MM.1S (cell line): ENCODE measurements at regions not wholly inside any gene's neighbourhood (a gene's known extent, or its start where the extent isn't known, plus 50 kb on each side); places are given as distances from the start of the nearest gene placed in this dataset.

Experiments
- DNase-seq: peaks from one replicate; pipeline ENCODE4 v3.0.0-alpha.2; 2015
- H2AFZ ChIP-seq: fragments of 300-600 bp; sonication (generic); 2 replicates; pipeline ENCODE4 v1.6.0; 2016; ENCODE audit warnings: antibody characterized with exemption, low read length
- H3F3A ChIP-seq: fragments of 300-600 bp; sonication (generic); 2 replicates; pipeline ENCODE4 v1.6.1; 2016; ENCODE audit warnings: mild to moderate bottlenecking, antibody characterized with exemption, low read length, moderate library complexity, mixed read lengths; ENCODE audit not compliant: insufficient read depth
- H3K27ac ChIP-seq: fragments of 300-600 bp; sonication (generic); 2 replicates; pipeline ENCODE4 v1.5.1; 2016; ENCODE audit warnings: mild to moderate bottlenecking, low read length
- H3K27me3 ChIP-seq: fragments of 300-600 bp; sonication (generic); replicated peaks from 2 replicates; pipeline ENCODE4 v1.6.0; 2016; ENCODE audit warnings: low read length; ENCODE audit not compliant: insufficient read depth
- H3K36me3 ChIP-seq: fragments of 300-600 bp; sonication (generic); replicated peaks from 2 replicates; pipeline ENCODE4 v1.6.1; 2016; ENCODE audit warnings: mild to moderate bottlenecking, low read length, mixed read lengths; ENCODE audit not compliant: insufficient read depth
- H3K4me1 ChIP-seq: fragments of 300-600 bp; sonication (generic); 2 replicates; pipeline ENCODE4 v1.6.1; 2016; ENCODE audit warnings: low read length, mixed read lengths
- H3K4me2 ChIP-seq: fragments of 300-600 bp; sonication (generic); 2 replicates; pipeline ENCODE4 v1.6.0; 2016; ENCODE audit warnings: low read depth, low read length
- H3K4me3 ChIP-seq: fragments of 300-600 bp; sonication (generic); 2 replicates; pipeline ENCODE4 v1.5.1; 2016; ENCODE audit warnings: low read length, mixed read lengths
- H3K79me2 ChIP-seq: fragments of 300-600 bp; sonication (generic); 2 replicates; pipeline ENCODE4 v1.6.1; 2016; ENCODE audit warnings: mixed run types, low read length, mixed read lengths
- H3K9ac ChIP-seq: fragments of 300-600 bp; sonication (generic); 2 replicates; pipeline ENCODE4 v1.6.1; 2016; ENCODE audit warnings: low read length, mixed read lengths
- H3K9me2 ChIP-seq: fragments of 300-600 bp; sonication (generic); replicated peaks from 2 replicates; pipeline ENCODE4 v1.6.1; 2016; ENCODE audit warnings: mild to moderate bottlenecking, low read length, mixed read lengths; ENCODE audit not compliant: insufficient read depth
- H3K9me3 ChIP-seq: fragments of 300-600 bp; sonication (generic); replicated peaks from 2 replicates; pipeline ENCODE4 v1.6.1; 2016; ENCODE audit warnings: mild to moderate bottlenecking, low read length, mixed read lengths; ENCODE audit not compliant: insufficient read depth
- H4K20me1 ChIP-seq: fragments of 300-600 bp; sonication (generic); 2 replicates; pipeline ENCODE4 v1.6.1; 2016; ENCODE audit warnings: mild to moderate bottlenecking, low read length, moderate library complexity, mixed read lengths; ENCODE audit not compliant: insufficient read depth
- CTCF ChIP-seq: fragments of 300-600 bp; sonication (generic); IDR thresholded peaks from 2 replicates; pipeline ENCODE4 v1.5.1; 2016; ENCODE audit warnings: antibody characterized with exemption, low read length, mixed read lengths
- EZH2 ChIP-seq: fragments of 300-600 bp; sonication (generic); optimal IDR thresholded peaks from 2 replicates; pipeline ENCODE3; 2017; ENCODE audit warnings: low read depth, mild to moderate bottlenecking, antibody characterized with exemption, low read length, mixed read lengths
- EZH2phosphoT487 ChIP-seq: fragments of 300-600 bp; sonication (generic); IDR thresholded peaks from 2 replicates; pipeline ENCODE4 v1.6.1; 2018; ENCODE audit warnings: antibody characterized with exemption, low read length

DNA sequence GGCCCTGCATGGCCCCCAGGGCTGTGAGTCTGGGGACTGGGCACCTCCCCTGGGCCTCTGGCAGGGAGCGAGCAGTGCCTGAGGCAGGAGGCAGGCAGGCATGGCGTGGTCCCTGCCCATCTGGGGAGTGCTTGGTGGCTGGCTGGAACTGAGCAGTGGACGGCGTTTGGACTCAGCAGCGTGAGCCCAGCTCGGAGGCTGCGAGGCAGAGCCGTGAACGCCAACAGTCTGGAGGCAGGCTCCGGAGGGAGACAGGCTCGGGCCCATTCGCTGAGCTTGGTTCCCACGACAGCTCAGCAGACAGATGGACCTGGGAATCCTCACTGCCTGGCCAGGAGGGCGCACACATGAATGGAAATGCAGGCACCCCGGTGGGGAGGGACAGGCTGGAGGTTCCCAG, 160.7 kb upstream of the POU3F1 start:
- no peak for DNase-seq
- no peaks in the 10 kb centered on the region for H3K36me3 ChIP-seq
- no peaks in the 10 kb centered on the region for H3K4me1 ChIP-seq
- H4K20me1 ChIP-seq = no peaks in the 10 kb centered on the region
- no peaks in the 10 kb centered on the region for H3K9me3 ChIP-seq
- no peaks in the 10 kb centered on the region for H3K79me2 ChIP-seq
- H3F3A ChIP-seq = no peaks in the 10 kb centered on the region
- no peak overlapping the region for H3K9ac ChIP-seq
- H3K4me2 ChIP-seq = no peak overlapping the region
- TF ChIP-seq EZH2phosphoT487 = no peak
- no peak for TF ChIP-seq EZH2
- TF ChIP-seq CTCF = no peak
- no peaks in the 10 kb centered on the region; the same call in 1 of the 2 replicates for H3K27me3 ChIP-seq
- H3K4me3 ChIP-seq = no peak overlapping the region
- H3K27ac ChIP-seq = no peak overlapping the region
- no peak overlapping the region for H2AFZ ChIP-seq
- no peaks in the 10 kb centered on the region for H3K9me2 ChIP-seq

DNA sequence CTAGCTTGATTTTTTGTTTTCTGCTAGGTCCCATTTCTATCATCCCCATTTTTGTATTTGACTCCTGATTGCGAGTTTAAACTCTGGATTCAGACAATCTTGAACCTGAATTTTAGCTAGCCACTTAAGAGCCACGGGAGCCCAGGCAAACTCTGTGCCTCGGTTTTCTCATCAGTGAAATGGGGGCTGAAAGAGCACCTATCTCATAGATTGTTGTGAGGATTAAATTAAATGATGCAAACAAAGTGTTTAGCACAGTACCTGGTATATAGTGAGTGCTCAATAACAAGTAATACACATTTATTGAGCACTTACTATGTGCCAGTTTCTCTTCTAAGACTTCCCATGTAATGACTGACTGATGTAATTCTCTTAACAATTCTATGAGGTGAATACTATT, 158.1 kb upstream of the POU3F1 start:
- Histone ChIP-seq H3K9me3 (no peaks in the 10 kb centered on the region), H3K36me3 (no peaks in the 10 kb centered on the region), H3K4me3 (no peak overlapping the region), H3K27ac (no peak overlapping the region), H3F3A (no peaks in the 10 kb centered on the region), H3K9ac (no peak overlapping the region), H3K4me1 (no peaks in the 10 kb centered on the region), H4K20me1 (no peaks in the 10 kb centered on the region), H3K27me3 (no peaks in the 10 kb centered on the region; the same call in 1 of the 2 replicates), H3K79me2 (no peaks in the 10 kb centered on the region), H3K4me2 (no peak overlapping the region), H3K9me2 (no peaks in the 10 kb centered on the region), H2AFZ (no peak overlapping the region)
- TF ChIP-seq EZH2phosphoT487 (no peak), CTCF (no peak), EZH2 (no peak)
- DNase-seq = no peak

DNA sequence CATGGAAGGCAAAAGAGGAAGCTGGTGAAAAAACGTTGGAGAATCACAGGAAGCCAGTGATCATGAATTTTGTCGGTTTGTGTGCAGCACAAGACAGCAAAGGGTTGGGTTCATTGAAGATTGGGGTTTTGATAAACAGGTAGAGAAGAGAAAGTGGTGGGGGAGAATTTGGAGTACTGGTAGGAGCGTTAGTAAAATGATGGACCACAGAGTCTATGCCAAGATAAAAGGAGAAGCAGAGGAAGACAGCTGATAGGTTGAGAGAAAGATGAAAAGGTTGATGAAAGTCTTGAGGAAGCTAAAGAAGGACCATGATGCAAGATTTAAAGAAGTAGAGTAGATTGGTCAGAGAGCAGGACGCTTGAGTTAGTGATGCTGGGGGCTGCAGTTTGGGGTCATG, 156.8 kb upstream of the POU3F1 start:
- no peaks in the 10 kb centered on the region for H3F3A ChIP-seq
- H3K36me3 ChIP-seq = no peaks in the 10 kb centered on the region
- H3K27ac ChIP-seq = no peak overlapping the region
- no peaks in the 10 kb centered on the region for H3K27me3 ChIP-seq
- no peaks in the 10 kb centered on the region for H3K9me2 ChIP-seq
- H3K4me3 ChIP-seq = no peak overlapping the region
- H3K4me1 ChIP-seq = no peaks in the 10 kb centered on the region
- H4K20me1 ChIP-seq = no peaks in the 10 kb centered on the region
- H3K79me2 ChIP-seq = no peaks in the 10 kb centered on the region
- H2AFZ ChIP-seq = no peak overlapping the region
- DNase-seq = no peak
- H3K9me3 ChIP-seq = no peaks in the 10 kb centered on the region
- H3K4me2 ChIP-seq = no peak overlapping the region
- no peak for TF ChIP-seq EZH2
- TF ChIP-seq CTCF = no peak
- no peak for TF ChIP-seq EZH2phosphoT487
- no peak overlapping the region for H3K9ac ChIP-seq
